HEK293 (cell line): ENCODE measurements at regions not wholly inside any gene's neighbourhood (a gene's known extent, or its start where the extent isn't known, plus 50 kb on each side); places are given as distances from the start of the nearest gene placed in this dataset.

Experiments used
- CTCF ChIA-PET: fragments of 350-600 bp; formaldehyde crosslinking; extraction: SDS; loops from one replicate; lab custom pipeline; 2021; ENCODE audit warnings: antibody characterized with exemption; lab: Yijun Ruan, JAX
- POLR2A ChIA-PET: fragments of 300-600 bp; formaldehyde crosslinking; extraction: SDS; loops from one replicate; lab custom pipeline; 2020; ENCODE audit warnings: antibody characterized with exemption, inconsistent platforms; lab: Yijun Ruan, JAX
- H3K27ac ChIP-seq: fragments of 200-500 bp; sonication (Bioruptor generic); 2 replicates; pipeline ENCODE4 v1.5.1; 2014; ENCODE audit warnings: low read depth, low read length, control low read depth, inconsistent platforms; ENCODE audit errors: extremely low read depth
- H3K36me3 ChIP-seq, 2 experiments: fragments of 200-500 bp in 1 of 2; sonication (Bioruptor generic) in 1 of 2; 1 replicate in 1 of 2; 2 replicates in 1 of 2; pipeline ENCODE4 v1.5.1; 2014 to 2017; ENCODE audit warnings: inconsistent platforms in 2 of 2, low read length in 2 of 2; ENCODE audit not compliant: control insufficient read depth in 2 of 2, insufficient read depth in 1 of 2
- H3K4me1 ChIP-seq: fragments of 200-500 bp; sonication (Bioruptor generic); 2 replicates; pipeline ENCODE4 v1.5.1; 2014; ENCODE audit warnings: mild to moderate bottlenecking, low read length, inconsistent platforms; ENCODE audit not compliant: control insufficient read depth, insufficient read depth
- H3K4me3 ChIP-seq: 2 replicates; pipeline ENCODE4 v1.5.1; 2011; ENCODE audit warnings: low read depth, mild to moderate bottlenecking, control low read depth, low read length, moderate library complexity
- H3K9me3 ChIP-seq: fragments of 200-500 bp; sonication (Bioruptor generic); 2 replicates; pipeline ENCODE4 v1.5.1; 2014; ENCODE audit warnings: low read depth, low read length, inconsistent platforms; ENCODE audit not compliant: control insufficient read depth, insufficient read depth
- EGR2 ChIP-seq: fragments of 450-650 bp; formaldehyde crosslinking; IDR thresholded peaks from 2 replicates; pipeline ENCODE4 v1.5.1; 2016; ENCODE audit warnings: low read depth, missing biosample characterization, missing genetic modification characterization
- FEZF1 ChIP-seq: fragments of 450-650 bp; formaldehyde crosslinking; IDR thresholded peaks from 2 replicates; pipeline ENCODE4 v1.5.1; 2016; ENCODE audit warnings: missing biosample characterization, missing genetic modification characterization
- KLF9 ChIP-seq: fragments of 450-650 bp; formaldehyde crosslinking; IDR thresholded peaks from 2 replicates; pipeline ENCODE4 v1.5.1; 2016; ENCODE audit warnings: missing biosample characterization, missing genetic modification characterization, low read depth
- OSR2 ChIP-seq: fragments of 450-650 bp; formaldehyde crosslinking; IDR thresholded peaks from 2 replicates; pipeline ENCODE4 v1.5.1; 2016; ENCODE audit warnings: missing biosample characterization, missing genetic modification characterization
- SP2 ChIP-seq: fragments of 450-650 bp; formaldehyde crosslinking; IDR thresholded peaks from 2 replicates; pipeline ENCODE4 v1.5.1; 2016; ENCODE audit warnings: missing biosample characterization, missing genetic modification characterization
- ZBTB1 ChIP-seq: fragments of 450-650 bp; formaldehyde crosslinking; IDR thresholded peaks from 2 replicates; pipeline ENCODE4 v1.5.1; 2016; ENCODE audit warnings: missing biosample characterization, missing genetic modification characterization
- ZBTB17 ChIP-seq: fragments of 450-650 bp; formaldehyde crosslinking; IDR thresholded peaks from 2 replicates; pipeline ENCODE4 v1.5.1; 2016; ENCODE audit warnings: missing biosample characterization, missing genetic modification characterization
- ZFP69B ChIP-seq: fragments of 450-650 bp; formaldehyde crosslinking; IDR thresholded peaks from 2 replicates; pipeline ENCODE4 v1.5.1; 2016; ENCODE audit warnings: missing biosample characterization, missing genetic modification characterization
- ZNF138 ChIP-seq: fragments of 450-650 bp; formaldehyde crosslinking; IDR thresholded peaks from 2 replicates; pipeline ENCODE4 v1.5.1; 2016; ENCODE audit warnings: missing biosample characterization, missing genetic modification characterization, borderline replicate concordance
- ZNF140 ChIP-seq: fragments of 450-650 bp; formaldehyde crosslinking; IDR thresholded peaks from 2 replicates; pipeline ENCODE4 v1.5.1; 2016; ENCODE audit warnings: missing biosample characterization, missing genetic modification characterization
- ZNF175 ChIP-seq: fragments of 450-650 bp; formaldehyde crosslinking; IDR thresholded peaks from 2 replicates; pipeline ENCODE4 v1.5.1; 2016; ENCODE audit warnings: missing biosample characterization, missing genetic modification characterization
- ZNF223 ChIP-seq: fragments of 450-650 bp; formaldehyde crosslinking; IDR thresholded peaks from 2 replicates; pipeline ENCODE4 v1.5.1; 2016; ENCODE audit warnings: missing biosample characterization, missing genetic modification characterization
- ZNF239 ChIP-seq: fragments of 450-650 bp; formaldehyde crosslinking; IDR thresholded peaks from 2 replicates; pipeline ENCODE4 v1.5.1; 2016; ENCODE audit warnings: missing biosample characterization, missing genetic modification characterization
- ZNF24 ChIP-seq: fragments of 450-650 bp; formaldehyde crosslinking; IDR thresholded peaks from 2 replicates; pipeline ENCODE4 v1.5.1; 2016; ENCODE audit warnings: missing biosample characterization, missing genetic modification characterization
- ZNF423 ChIP-seq: fragments of 450-650 bp; formaldehyde crosslinking; IDR thresholded peaks from 2 replicates; pipeline ENCODE4 v1.5.1; 2016; ENCODE audit warnings: missing biosample characterization, missing genetic modification characterization
- ZNF501 ChIP-seq: fragments of 450-650 bp; formaldehyde crosslinking; IDR thresholded peaks from 2 replicates; pipeline ENCODE4 v1.5.1; 2016; ENCODE audit warnings: missing biosample characterization, missing genetic modification characterization
- ZNF555 ChIP-seq: fragments of 450-650 bp; formaldehyde crosslinking; conservative IDR thresholded peaks from 2 replicates; pipeline ENCODE4 v1.5.1; 2017; ENCODE audit warnings: missing biosample characterization, mild to moderate bottlenecking, missing genetic modification characterization, inconsistent platforms
- ZNF561 ChIP-seq: fragments of 450-650 bp; IDR thresholded peaks from 2 replicates; pipeline ENCODE4 v1.5.1; 2018; ENCODE audit warnings: missing biosample characterization, missing genetic modification characterization, borderline replicate concordance
- ZNF596 ChIP-seq: fragments of 450-650 bp; IDR thresholded peaks from 2 replicates; pipeline ENCODE4 v1.5.0; 2018; ENCODE audit warnings: missing biosample characterization, mild to moderate bottlenecking, missing genetic modification characterization, moderate library complexity
- ZNF624 ChIP-seq: fragments of 450-650 bp; formaldehyde crosslinking; IDR thresholded peaks from 2 replicates; pipeline ENCODE4 v1.5.1; 2017; ENCODE audit warnings: missing biosample characterization, missing genetic modification characterization
- ZNF830 ChIP-seq: fragments of 450-650 bp; IDR thresholded peaks from 2 replicates; pipeline ENCODE4 v1.5.0; 2018; ENCODE audit warnings: missing biosample characterization, missing genetic modification characterization, low read depth, mild to moderate bottlenecking, moderate library complexity
- ZSCAN16 ChIP-seq: fragments of 450-650 bp; formaldehyde crosslinking; IDR thresholded peaks from 2 replicates; pipeline ENCODE4 v1.5.1; 2016; ENCODE audit warnings: missing biosample characterization, missing genetic modification characterization
- TF ChIP-seq, protein P1 (sequence below): fragments of 450-650 bp; formaldehyde crosslinking; IDR thresholded peaks from 2 replicates; pipeline ENCODE4 v1.5.1; 2016; ENCODE audit warnings: missing biosample characterization, missing genetic modification characterization
- TF ChIP-seq, protein P2 (sequence below): fragments of 450-650 bp; formaldehyde crosslinking; IDR thresholded peaks from 2 replicates; pipeline ENCODE4 v1.5.1; 2016; ENCODE audit warnings: missing biosample characterization, missing genetic modification characterization
- TF ChIP-seq, protein P3 (sequence below): fragments of 450-650 bp; formaldehyde crosslinking; IDR thresholded peaks from 2 replicates; pipeline ENCODE4 v1.5.1; 2016; ENCODE audit warnings: missing biosample characterization, missing genetic modification characterization
- TF ChIP-seq, protein P4 (sequence below): fragments of 450-650 bp; formaldehyde crosslinking; IDR thresholded peaks from 2 replicates; pipeline ENCODE4 v1.5.1; 2016; ENCODE audit warnings: missing biosample characterization, missing genetic modification characterization
- TF ChIP-seq, protein P5 (sequence below): IDR thresholded peaks from 2 replicates; pipeline ENCODE4 v1.6.1; 2011; ENCODE audit warnings: mild to moderate bottlenecking, low read depth, low read length, borderline replicate concordance
- TF ChIP-seq, protein P6 (sequence below): sonication (generic); formaldehyde crosslinking; IDR thresholded peaks from 2 replicates; pipeline ENCODE4 v1.8.1; 2022; ENCODE audit warnings: mild to moderate bottlenecking, moderate library complexity, missing genetic modification reagents

DNA sequence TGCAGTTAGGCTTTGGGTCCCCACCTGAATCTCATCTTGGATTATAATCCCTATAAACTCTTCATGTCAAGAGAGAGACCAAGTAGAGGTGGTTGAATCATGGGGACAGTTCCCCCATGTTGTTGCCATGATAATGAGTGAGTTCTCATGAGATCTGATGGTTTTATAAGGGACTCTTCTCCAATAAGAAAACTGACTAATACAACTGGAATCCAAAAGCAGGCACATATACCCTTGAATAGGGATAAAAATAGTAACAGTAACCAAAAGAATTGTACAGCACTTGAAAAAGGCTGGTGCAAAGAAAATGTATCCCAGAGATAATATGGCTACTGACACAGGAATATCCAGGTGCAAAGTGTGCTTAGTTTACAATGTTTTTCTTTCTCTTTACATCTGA, 351.5 kb upstream of the MAD2L1 start (continued):
- TF ChIP-seq ZNF223 (tag by site-specific recombination): no peak
- TF ChIP-seq KLF9 (tag by site-specific recombination): no peak
- no peak for TF ChIP-seq ZNF624 (tag by site-specific recombination)
- no peak for TF ChIP-seq ZBTB17 (tag by site-specific recombination)
- no peak for TF ChIP-seq ZBTB1 (tag by site-specific recombination)
- TF ChIP-seq ZSCAN16: no peak
- no peak for TF ChIP-seq ZNF561 (tag by site-specific recombination)
- no peak for TF ChIP-seq ZFP69B (tag by site-specific recombination)
- TF ChIP-seq, protein P1, sequence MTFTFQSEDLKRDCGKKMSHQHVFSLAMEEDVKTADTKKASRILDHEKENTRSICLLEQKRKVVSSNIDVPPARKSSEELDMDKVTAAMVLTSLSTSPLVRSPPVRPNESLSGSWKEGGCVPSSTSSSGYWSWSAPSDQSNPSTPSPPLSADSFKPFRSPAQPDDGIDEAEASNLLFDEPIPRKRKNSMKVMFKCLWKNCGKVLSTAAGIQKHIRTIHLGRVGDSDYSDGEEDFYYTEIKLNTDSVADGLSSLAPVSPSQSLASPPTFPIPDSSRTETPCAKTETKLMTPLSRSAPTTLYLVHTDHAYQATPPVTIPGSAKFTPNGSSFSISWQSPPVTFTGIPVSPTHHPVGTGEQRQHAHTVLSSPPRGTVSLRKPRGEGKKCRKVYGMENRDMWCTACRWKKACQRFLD (tag by site-specific recombination): no peak
- TF ChIP-seq ZNF138 (tag by site-specific recombination): no peak
- TF ChIP-seq ZNF555 (tag by site-specific recombination): no peak
- no peak for TF ChIP-seq ZNF501 (tag by site-specific recombination)
- TF ChIP-seq, all 188 proteins: peak for 0

DNA sequence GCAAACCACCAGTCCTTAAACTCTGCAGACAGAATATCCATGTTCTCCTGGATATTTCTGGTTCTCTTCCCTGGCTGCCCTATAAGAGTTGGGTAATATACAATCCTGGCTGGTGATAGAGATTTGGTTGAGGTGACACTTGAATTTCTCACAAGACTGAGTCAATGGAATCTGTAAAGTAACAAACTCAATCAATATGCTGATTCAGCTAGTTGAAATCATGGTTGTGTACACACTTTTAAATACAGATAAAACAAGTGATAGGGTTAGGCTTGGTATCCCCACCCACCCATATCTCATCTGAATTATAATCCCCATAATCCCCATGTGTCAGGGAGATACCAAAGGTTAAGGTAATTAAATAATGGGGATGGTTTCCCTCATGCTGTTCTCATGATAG, 349.2 kb upstream of the MAD2L1 start:
- ChIA-PET CTCF (no interaction called here), POLR2A (no interaction called here)
- Histone ChIP-seq H3K4me3 (no peak overlapping the region), H3K36me3 (no peaks in the 10 kb centered on the region), H3K4me1 (no peaks in the 10 kb centered on the region), H3K9me3 (no peaks in the 10 kb centered on the region), H3K27ac (no peak overlapping the region)
- TF ChIP-seq OSR2 (tag by site-specific recombination) (no peak), ZNF140 (tag by site-specific recombination) (no peak), EGR2 (tag by site-specific recombination) (no peak), ZNF138 (tag by site-specific recombination) (no peak), ZNF24 (tag by site-specific recombination) (no peak), ZNF830 (tag by site-specific recombination) (no peak), ZNF596 (tag by site-specific recombination) (no peak), FEZF1 (tag by site-specific recombination) (no peak), ZNF239 (no peak), SP2 (tag by site-specific recombination) (no peak), ZNF175 (tag by site-specific recombination) (no peak), ZNF423 (tag by site-specific recombination) (no peak)
- TF ChIP-seq, protein P2, sequence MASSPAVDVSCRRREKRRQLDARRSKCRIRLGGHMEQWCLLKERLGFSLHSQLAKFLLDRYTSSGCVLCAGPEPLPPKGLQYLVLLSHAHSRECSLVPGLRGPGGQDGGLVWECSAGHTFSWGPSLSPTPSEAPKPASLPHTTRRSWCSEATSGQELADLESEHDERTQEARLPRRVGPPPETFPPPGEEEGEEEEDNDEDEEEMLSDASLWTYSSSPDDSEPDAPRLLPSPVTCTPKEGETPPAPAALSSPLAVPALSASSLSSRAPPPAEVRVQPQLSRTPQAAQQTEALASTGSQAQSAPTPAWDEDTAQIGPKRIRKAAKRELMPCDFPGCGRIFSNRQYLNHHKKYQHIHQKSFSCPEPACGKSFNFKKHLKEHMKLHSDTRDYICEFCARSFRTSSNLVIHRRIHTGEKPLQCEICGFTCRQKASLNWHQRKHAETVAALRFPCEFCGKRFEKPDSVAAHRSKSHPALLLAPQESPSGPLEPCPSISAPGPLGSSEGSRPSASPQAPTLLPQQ: no peak
- TF ChIP-seq, protein P3, sequence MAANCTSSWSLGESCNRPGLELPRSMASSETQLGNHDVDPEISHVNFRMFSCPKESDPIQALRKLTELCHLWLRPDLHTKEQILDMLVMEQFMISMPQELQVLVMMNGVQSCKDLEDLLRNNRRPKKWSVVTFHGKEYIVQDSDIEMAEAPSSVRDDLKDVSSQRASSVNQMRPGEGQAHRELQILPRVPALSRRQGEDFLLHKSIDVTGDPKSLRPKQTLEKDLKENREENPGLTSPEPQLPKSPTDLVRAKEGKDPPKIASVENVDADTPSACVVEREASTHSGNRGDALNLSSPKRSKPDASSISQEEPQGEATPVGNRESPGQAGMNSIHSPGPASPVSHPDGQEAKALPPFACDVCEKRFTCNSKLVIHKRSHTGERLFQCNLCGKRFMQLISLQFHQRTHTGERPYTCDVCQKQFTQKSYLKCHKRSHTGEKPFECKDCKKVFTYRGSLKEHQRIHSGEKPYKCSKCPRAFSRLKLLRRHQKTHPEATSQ (tag by site-specific recombination): no peak
- TF ChIP-seq, protein P4, sequence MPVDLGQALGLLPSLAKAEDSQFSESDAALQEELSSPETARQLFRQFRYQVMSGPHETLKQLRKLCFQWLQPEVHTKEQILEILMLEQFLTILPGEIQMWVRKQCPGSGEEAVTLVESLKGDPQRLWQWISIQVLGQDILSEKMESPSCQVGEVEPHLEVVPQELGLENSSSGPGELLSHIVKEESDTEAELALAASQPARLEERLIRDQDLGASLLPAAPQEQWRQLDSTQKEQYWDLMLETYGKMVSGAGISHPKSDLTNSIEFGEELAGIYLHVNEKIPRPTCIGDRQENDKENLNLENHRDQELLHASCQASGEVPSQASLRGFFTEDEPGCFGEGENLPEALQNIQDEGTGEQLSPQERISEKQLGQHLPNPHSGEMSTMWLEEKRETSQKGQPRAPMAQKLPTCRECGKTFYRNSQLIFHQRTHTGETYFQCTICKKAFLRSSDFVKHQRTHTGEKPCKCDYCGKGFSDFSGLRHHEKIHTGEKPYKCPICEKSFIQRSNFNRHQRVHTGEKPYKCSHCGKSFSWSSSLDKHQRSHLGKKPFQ (tag by site-specific recombination): no peak
- TF ChIP-seq, protein P5, sequence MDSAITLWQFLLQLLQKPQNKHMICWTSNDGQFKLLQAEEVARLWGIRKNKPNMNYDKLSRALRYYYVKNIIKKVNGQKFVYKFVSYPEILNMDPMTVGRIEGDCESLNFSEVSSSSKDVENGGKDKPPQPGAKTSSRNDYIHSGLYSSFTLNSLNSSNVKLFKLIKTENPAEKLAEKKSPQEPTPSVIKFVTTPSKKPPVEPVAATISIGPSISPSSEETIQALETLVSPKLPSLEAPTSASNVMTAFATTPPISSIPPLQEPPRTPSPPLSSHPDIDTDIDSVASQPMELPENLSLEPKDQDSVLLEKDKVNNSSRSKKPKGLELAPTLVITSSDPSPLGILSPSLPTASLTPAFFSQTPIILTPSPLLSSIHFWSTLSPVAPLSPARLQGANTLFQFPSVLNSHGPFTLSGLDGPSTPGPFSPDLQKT: no peak
- TF ChIP-seq, protein P6, sequence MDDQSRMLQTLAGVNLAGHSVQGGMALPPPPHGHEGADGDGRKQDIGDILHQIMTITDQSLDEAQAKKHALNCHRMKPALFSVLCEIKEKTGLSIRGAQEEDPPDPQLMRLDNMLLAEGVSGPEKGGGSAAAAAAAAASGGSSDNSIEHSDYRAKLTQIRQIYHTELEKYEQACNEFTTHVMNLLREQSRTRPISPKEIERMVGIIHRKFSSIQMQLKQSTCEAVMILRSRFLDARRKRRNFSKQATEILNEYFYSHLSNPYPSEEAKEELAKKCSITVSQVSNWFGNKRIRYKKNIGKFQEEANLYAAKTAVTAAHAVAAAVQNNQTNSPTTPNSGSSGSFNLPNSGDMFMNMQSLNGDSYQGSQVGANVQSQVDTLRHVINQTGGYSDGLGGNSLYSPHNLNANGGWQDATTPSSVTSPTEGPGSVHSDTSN: no peak
- TF ChIP-seq, all 188 proteins: peak for 0
